Esophagus mucosa (tissue), 1 donor: ENCODE measurements at regions not wholly inside any gene's neighbourhood (a gene's known extent, or its start where the extent isn't known, plus 50 kb on each side); places are given as distances from the start of the nearest gene placed in this dataset.
"Not testable (repeated sequence)": the region's sequence is repeated elsewhere in the genome, so short reads cannot be mapped to it uniquely, and the experiment has no call there.

ENCODE experiments used
- ATAC-seq: fragments of 200-7000 bp; cut with Tn5 transposase; one replicate; pipeline ENCODE4 v1.9.1; 2020
- donor health status: DM: yes; HTN: yes; CAD: no.

DNA sequence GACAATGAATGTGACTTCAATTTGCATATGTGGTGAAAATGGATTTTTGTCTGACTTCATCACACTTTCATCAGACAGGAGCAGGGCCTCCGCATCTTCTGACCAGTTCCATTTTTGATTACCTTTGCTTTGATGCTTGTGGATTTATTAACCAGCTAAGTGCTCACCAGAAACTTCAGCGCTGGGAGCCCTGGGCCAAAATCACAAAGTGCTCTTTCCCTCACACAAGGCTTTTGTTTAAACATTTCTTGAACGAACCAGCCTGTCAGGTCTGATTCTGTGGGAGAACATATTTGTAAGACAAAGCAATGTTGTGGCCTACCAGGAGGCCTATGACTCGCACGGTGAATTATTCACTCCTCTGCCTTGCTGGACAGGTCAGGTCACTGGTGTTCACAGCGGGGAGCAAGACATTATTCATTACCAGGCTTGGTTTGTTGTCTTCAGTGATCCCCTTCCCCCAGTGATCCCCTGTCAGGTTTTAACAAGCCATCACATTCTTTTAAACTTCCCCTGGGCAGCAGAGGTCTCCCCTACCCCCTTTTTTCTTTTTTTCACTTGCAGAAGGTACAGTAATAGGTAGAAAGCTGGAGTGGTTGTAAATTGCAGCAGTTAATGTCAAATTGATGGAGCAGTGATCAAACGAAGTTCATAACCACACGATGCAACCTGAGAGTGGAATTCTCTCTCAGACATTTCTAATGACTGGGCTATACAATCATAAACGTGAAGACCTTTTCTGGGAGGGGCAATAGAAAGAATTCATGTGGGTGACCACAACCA lies 167.5 kb upstream of the PRICKLE1 start:
- peak; percentile 97 for ATAC-seq

DNA sequence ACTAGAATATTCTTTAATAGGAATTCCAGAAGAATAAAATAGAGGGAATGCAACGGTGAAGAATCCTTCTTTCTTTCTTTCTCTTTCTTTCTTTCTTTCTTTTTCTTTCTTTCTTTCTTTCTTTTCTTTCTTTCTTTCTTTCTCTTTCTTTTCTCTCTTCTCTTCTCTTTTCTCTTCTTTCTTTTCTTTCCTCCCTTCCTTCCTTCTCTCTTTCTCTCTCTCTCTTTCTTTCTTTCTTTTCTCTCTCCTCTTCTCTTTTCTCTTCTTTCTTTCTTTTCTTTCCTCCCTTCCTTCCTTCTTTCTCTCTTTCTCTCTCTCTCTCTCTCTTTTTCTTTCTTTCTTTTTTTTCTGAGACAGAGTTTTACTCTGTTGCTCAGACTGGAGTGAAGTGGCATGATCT lies 160.8 kb upstream of the PRICKLE1 start:
- ATAC-seq: no peak

DNA sequence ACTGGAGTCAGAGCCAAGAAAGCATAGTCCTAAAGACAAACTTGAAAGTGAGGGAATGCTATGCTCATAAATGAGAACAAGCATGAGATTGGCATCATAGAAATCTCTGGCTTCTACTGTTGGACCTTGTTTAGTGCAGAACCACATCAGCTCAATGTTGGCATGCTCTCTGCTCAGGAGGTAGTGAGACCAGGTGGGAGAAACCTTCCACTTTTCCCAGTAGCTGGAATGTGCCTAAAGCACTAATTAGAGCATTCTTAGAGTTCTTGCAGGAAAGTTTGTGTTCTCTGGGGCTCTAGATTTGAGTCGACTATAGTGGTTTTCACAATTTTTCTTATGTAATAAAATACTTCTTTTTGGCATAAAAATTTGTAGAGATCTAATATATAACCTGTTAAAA lies 159.7 kb upstream of the PRICKLE1 start:
- ATAC-seq: no peak

DNA sequence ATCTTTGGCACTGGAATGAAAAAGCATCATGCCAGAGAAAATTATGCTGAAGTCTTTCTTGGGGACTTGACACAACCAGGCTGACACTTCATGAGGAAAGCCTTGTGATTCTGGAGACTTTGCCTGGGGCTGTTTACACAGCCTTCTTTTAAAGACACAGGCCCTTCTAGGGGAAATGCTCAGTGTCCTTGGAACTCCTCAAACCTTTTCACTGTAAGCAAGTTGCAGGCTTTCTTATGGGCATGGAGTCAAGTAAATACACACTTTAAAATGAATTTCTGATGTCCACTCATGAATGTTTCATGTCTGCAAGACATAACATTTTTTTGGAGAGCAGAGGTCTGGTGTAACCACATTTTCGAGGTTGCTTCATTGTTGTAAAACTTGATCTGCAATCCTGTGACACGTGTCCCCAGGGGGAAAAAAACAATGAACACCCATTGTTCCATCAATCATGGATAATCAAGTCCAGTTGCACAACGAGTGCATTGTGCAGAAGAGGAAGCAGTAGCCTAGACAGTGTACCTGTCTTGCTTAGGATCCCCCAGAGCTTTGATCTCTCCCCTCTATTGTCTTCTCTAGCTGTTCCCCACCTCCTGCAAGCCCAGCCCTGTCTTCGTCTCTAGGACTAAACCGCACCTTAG lies 155.1 kb upstream of the PRICKLE1 start:
- peak; percentile 99 for ATAC-seq

DNA sequence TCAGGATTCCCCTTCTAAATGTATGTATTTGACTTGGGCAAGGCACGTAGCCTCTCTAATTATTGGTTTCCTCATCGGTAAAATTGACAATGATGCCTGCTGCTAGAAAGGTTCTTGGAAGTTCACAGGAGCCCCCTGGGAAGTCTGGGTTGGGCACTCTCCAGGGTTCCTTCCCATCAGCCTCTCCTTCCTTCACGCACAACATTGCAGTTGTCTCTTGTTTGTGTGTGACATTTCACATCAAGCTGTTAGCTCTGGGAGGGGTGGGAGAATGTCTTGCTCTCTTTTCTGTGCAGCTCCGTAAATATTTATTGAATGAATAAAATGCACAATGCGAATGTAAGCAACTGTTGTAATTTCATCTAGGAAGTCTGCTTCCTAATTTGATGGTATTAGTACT lies 153.2 kb upstream of the PRICKLE1 start:
- ATAC-seq: no peak

DNA sequence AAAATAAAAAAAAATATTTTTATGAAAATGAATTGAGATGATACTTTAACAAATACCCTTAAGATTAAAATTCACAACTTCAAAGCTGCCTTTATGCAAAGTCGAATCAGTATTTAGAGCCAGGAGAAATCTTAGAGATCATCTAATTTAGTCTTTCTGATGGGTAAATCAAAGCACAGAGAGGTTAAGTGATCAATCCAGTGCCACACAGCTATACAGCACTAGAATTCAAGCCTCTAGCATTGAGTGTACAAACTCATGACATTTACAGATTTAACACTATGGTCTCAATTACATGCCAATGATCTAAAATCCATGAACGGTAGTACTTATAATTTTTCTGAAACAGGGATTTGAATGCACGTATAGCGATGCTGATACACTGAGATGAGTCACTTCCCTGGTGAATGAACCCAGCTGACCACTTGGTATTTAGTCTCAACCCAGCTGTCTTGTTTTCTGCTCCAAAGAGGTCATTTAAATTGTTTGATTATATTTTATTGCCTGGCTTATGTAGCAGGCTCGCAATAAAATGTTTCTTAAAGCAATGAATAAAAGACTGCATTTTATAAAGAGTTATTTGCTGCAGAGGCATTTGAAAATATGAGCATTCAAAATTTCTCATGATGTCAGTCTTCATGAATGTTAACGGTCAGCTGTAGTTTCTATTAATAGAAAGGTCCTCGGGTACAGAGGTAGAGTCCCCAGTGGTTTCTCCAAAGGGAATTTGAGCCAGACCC lies 152.4 kb upstream of the PRICKLE1 start:
- ATAC-seq: no peak

DNA sequence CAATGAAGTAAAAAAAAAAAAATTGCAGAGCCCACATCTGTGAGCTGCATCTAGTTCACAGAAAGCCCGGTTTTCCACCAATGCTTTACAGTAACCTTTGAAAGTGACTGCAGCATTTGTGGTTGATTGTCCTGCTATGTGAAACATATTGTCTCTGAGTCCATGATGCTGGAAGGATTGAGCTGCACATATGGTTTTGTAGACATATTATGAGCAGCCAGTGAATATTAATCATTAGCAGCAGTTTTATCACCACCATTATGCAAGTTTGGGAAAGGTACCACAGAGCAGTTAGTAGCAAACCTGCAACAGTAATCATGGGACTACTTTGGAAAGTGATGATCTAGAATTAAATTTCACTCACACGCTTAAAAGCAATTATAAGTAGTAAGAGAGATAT lies 151.5 kb upstream of the PRICKLE1 start:
- no peak for ATAC-seq

DNA sequence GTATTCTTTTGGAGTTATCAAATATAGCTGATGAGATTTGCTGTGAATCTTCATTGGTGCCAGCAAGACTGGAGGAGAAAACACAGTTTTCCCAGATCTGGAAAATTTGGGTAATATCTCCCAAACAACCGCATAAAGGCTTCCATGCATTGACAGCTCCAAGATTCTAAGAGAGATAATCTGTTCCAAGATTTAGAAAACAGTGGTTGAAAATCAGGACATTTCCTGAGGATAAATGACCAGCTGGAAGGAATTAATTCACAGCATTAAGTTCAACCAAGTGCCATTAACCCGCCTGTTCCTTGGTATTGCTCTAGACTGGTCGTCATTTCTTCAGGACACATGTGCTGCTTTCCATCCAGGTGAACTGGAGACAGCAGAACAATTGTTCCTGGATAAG lies 147.9 kb upstream of the PRICKLE1 start:
- ATAC-seq: no peak

DNA sequence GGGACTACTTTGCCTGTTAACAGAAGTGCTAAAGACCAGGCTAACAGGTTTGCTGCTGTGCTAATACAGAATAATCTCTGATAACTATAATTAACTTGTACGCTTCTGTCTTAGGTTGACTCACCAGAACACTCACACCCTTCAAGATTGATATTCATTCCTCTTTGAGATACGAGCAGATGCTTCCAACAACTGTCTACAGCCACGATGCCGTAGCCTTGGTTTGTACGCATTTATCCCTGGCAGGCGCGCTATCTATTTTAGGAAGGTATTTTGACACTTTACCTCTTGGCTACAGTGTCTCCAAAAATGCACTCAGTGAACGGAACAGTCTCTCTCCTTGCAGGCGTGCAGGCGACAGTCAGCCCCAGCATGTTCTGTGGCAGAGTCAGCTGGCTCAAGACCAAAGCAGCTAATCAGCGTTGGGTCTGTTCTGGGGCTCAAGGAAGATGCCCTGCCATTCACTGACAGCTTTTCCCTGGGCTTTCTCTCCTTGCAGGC lies 146.4 kb upstream of the PRICKLE1 start:
- peak; percentile 78 for ATAC-seq

DNA sequence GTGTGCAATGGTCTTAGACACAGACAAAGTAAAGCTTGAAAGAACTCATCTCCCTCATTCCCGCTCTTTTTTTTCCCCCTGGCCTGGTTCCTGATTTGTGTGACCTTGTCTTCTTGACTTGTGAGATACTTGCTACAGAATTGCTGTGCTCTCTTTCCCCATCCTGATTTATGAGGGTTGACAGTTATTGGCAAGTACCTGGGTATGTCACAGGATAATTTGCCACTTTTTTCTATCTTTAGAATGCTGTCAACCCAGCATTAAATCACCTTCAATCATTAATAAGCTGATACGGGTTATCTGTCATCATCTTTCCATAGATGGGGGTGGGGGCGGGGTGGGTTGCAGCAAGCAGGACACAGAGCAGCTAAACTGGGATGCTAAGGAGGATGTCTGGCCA lies 144.4 kb upstream of the PRICKLE1 start:
- ATAC-seq: no peak

DNA sequence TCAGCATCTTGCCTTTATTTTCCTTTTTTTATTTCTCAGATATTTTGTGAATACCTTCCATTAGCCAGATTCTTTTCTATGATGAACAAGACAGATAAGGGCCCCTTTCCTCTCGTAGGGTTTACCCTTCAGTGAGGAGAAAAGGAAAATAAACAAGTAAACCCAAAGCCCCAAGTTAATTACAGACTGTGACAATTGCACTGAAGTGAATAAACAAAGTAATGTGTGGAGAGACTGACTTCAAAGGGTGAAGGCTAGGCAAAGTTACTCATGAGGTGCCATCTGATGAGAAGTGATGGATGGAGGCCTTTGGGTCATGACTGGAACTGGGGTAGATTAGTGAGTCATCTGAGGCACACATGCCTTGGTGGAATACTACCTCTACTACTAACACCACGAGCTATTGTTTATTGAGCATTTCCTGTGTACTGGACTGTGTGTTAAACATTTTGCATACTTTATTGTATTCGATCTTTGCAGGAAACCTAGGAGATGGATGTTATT lies 143.4 kb upstream of the PRICKLE1 start:
- ATAC-seq: peak; percentile 66

DNA sequence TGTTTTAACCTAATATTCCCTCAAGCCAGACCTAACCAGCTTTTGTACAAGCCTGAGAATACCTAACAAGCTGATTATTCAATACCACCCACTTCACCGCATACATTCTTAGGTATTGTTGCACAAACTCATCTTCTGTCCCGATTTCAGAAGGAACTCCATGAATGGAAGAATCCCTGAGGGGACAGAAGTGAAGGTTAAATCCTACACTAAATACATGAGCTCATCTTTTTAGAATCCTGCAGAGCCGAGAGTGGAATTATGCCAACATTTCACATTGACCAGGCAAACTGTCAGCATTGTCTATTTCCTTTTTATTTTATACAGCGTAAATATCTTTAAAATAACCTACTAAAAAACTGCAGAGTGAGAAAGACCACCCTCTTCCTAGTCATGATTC lies 140.7 kb upstream of the PRICKLE1 start:
- no peak for ATAC-seq

DNA sequence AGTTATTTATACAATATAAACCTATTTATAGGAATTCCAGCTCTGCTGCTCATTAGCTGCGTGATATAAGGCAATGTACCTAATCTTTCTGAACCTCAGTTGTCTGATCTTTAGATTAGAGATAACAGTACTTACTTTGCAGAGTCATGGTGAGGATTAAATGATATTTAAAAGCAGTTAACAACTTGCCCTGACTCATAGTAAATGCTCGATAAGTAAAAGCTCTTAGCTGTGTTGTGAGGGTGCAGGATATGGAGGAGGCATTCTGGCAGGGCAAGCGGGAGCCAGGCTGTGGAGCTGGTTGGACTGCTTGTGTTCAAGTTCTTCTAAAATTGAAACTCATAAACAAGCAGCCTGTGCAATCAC lies 140.0 kb upstream of the PRICKLE1 start:
- peak; percentile 93 for ATAC-seq

DNA sequence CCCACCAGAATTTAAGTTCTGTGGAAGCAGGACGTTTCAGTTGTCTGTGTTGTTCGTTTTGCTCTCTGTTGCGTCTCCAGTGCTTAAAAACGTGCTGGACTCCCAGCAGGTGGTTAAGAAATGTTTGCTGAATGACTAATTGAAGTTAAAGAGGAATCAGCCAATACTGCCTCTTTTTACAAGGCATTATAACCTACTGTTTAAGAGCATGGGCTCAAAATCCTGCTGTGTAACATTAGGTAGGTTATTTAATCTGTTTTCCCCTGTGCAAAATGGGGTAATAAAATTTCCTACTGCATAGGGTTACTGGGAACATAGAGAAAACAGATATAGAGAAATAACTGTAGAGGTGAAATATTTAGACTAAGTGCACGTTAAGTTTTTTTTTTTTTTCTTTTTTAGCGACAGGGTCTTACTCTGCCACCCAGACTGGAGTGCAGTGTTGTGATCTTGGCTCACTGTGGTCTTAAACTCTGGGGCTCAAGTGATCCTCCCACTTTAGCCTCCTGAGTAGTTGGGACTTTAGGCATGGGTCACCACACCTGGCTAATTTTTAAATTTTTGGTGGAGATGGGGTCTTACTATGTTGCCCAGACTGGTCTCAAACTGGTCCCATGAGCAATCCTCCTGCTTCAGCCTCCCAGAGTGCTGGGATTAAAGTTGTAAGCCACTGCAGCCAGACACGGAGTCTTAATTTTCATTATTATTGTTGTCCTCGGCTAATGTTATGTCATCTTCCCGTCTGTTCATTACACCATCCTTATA lies 139.4 kb upstream of the PRICKLE1 start:
- peak; percentile 14 for ATAC-seq

DNA sequence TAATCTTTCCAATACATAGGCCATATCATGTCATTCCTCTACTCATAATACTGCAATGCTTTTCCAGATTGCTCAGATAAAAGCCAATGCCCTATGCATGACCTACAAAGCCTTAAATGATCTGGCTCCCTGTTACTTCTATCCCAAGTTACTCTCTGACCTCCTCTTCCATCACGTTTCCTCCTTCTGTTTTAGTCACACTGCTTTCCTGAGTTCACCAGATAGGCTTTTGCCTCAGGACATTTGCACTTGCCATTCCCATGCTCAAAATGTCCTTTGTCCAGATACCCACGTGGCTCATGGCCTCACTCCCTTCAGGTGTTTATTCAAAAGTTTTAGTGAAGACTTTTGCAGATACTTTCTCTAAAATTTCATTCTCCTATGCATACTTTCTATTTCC lies 138.7 kb upstream of the PRICKLE1 start:
- no peak for ATAC-seq

DNA sequence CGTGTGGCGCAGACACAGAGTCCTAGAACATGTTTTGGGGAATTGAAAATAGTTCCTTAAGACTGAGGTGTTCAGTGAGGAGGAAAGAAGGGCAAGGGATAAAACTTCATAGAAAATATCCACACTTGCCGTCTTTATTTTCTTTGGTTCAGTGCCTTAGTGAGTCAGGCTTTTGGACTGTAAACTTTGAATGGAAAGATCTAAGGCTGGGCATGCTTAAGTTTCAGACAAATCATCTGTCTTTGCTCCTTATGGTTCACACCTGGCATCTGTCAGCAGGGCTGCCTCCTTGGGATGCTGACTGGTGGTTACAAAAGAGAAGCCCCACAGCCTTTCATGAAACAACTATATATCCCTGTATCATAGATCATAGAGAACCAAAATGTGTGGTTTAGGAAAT lies 136.3 kb upstream of the PRICKLE1 start:
- ATAC-seq: peak; percentile 80

DNA sequence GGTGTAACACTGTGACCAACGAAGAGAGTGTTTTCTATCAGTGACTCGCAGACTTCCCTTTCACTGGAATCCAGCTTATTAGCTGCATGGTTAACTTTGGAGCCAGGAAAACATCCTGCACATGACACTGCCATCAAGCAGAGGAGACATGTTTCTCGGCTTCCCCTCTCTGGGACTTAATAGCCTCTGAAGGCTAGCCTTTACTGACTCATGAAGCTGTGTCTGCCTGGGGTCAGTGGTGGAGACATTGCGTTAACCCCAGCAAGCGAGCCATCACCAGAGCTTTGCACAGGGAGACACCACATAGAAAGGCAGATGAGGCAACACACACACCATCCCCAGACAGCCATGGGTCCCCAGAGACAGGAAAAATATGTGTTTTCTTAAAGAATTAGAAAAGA lies 126.9 kb upstream of the PRICKLE1 start:
- ATAC-seq: no peak

DNA sequence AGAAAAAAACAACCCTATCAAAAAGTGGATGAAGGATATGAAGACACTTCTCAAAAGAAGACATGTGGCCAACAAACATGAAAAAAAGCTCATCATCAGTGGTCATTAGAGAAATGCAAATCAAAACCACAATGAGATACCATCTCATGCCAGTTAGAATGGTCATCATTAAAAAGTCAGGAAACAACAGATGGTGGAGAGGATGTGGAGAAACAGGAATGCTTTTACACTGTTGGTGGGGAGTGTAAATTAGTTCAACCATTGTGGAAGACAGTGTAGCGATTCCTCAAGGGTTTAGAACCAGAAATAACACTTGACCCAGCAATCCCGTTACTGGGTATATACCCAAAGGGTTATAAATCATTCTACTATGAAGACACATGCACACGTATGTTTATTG lies 124.0 kb upstream of the PRICKLE1 start:
- not testable (repeated sequence) for ATAC-seq

DNA sequence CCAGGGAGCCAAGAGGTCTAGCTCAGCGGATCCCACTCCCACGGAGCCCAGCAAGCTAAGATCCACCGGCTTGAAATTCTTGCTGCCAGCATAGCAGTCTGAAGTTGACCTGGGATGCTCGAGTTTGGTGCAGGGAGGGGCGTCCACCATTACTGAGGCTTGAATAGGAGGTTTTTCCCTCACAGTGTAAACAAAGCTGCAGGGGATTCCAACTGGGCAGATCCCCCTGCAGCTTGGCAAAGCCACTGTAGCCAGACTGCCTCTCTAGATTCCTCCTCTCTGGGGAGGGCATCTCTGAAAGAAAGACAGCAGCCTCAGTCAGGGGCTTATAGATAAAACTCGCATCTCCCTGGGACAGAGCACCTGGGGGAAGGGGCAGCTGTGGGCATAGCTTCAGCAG lies 118.8 kb upstream of the PRICKLE1 start:
- ATAC-seq: not testable (repeated sequence)

DNA sequence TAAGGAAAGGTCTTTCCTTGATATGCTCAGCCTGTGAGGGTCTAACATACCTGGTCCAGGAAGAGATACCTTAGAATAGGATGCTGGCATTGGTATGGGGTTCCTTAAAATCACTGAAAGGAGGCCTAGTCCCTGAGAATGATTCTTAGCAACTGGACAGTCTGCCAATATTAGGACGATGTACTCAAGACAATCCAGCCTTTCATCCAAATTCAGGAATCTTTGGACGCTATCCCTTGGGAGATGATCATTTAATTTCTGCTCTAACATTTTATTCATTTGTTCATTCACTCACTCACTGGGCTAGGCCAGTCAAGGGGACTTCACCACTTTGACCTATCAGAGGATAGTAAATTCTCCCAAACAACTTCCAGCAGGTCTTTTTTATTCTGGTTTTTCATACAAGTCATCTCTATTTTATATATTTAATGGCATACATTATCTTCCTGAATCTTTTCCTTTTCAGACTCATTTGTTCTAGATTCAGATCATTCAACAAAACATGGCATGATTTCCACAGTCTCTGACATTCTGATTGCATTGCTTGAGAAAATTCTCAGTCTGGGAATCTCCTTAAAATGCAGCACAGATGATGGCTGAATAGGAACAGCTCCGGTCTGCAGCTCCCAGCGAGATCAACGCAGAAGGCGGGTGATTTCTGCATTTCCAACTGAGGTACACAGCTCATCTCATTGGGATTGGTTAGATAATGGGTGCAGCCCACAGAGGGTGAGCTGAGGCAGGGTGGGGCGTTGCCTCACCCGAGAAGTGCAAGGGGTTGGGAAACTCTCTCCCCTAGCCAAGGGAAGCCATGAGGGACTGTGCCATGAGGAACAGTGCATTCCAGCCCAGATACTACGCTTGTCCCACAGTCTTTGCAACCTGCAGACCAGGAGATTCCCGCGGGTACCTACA lies 118.0 kb upstream of the PRICKLE1 start:
- ATAC-seq: no peak

DNA sequence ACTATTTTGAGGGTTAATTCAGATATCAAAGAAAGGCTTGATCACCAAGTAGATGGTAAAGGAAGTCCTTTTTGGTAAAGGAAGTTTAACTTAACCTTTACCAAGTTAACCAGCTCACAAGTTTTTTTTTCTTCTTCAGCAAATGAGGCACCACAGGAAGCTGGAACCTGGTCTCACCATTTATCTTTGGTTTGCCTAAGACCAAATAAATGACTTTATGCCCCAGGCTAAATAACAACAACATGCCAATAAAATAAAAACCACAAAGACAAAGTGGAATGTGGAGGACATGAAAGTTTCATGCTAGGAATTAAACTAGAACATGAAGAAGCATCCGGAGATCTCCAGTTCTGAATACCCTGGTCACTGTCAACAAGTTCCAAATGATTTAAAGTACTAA lies 116.8 kb upstream of the PRICKLE1 start:
- no peak for ATAC-seq

DNA sequence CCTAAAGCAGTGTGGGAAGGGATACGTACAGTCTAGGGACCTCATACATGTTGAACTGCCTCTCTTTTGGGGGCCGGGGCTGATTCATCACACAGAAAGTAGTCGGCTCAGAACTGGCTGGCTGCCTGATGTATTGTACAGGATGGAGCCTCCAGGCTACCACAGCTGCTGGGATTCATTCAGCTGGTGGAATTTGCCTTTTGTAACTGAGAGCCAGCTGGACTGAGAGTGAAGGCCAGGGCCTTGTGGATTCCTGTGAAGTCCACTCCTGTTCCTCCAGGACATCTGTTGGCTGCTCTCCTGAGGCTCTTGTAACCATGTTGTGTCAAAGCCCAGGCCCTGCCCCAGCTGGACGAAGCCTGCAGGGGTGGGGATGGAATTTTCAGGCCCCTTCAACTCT lies 116.3 kb upstream of the PRICKLE1 start:
- no peak for ATAC-seq
